GM10266 (cell line): ENCODE measurements at regions not wholly inside any gene's neighbourhood (a gene's known extent, or its start where the extent isn't known, plus 50 kb on each side); places are given as distances from the start of the nearest gene placed in this dataset.

Experiments
- DNase-seq: peaks from one replicate; pipeline ENCODE4 v3.0.0; 2012; ENCODE audit errors: extremely low spot score
- TF ChIP-seq, protein P1 (sequence below): IDR thresholded peaks from 2 replicates; pipeline ENCODE4 v1.5.1; 2012; ENCODE audit warnings: mild to moderate bottlenecking, low read depth; ENCODE audit not compliant: control insufficient read depth, insufficient read depth; ENCODE audit errors: missing control alignments

GRCh38 chr16:66054095-66054494, 312.4 kb upstream of the CDH5 start:
- no peak for DNase-seq
- TF ChIP-seq, protein P1, sequence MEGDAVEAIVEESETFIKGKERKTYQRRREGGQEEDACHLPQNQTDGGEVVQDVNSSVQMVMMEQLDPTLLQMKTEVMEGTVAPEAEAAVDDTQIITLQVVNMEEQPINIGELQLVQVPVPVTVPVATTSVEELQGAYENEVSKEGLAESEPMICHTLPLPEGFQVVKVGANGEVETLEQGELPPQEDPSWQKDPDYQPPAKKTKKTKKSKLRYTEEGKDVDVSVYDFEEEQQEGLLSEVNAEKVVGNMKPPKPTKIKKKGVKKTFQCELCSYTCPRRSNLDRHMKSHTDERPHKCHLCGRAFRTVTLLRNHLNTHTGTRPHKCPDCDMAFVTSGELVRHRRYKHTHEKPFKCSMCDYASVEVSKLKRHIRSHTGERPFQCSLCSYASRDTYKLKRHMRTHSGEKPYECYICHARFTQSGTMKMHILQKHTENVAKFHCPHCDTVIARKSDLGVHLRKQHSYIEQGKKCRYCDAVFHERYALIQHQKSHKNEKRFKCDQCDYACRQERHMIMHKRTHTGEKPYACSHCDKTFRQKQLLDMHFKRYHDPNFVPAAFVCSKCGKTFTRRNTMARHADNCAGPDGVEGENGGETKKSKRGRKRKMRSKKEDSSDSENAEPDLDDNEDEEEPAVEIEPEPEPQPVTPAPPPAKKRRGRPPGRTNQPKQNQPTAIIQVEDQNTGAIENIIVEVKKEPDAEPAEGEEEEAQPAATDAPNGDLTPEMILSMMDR = no peak

GRCh38 chr16:66052745-66053144, 313.7 kb upstream of the CDH5 start:
- TF ChIP-seq, protein P1 = no peak
- no peak for DNase-seq

DNA sequence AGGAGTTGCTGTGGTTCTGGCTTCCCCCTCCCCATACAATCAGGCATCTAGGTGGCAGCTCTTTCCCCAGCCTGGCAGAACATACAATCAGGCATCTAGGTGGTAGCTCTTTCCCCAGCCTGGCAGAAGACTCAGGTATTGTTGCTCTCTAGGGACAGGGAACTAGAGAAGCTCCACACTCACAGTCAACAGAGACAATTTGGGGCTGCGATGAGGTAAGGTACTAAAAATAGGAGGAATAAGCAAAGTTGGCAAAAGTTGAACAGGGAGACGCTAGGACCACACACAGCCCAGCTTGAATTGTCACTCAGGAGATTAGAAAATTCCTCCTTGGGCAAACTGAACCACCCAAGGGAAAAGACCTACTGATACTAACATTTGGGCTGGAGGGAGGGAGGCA, 315.5 kb upstream of the CDH5 start:
- no peak for DNase-seq
- TF ChIP-seq, protein P1 = no peak

- TF ChIP-seq, protein P1 = no peak
These were observed 316.6 kb upstream of the CDH5 start for GRCh38 chr16:66049865-66050264.

DNA sequence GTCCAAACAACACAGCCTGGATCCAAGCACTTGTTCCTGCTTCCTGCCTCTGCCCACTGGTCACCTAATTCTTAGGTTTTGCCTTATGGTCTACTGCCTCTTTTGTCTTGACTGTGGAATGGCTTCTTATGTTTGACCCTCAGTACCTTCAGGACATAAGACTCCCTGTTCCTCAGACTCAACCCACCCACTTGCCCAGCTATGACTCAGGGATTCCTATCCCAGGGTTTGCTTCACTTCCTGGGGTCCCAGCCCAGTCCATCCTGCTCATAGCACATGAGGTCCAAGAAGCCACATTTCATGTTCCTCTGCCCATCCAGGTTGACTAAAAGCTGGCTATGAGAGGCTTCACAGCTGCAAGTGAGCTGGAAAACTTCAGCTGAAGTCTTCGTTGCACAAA, 320.9 kb upstream of the CDH5 start:
- no peak for DNase-seq
- TF ChIP-seq, protein P1 = no peak

More at GRCh38 chr16:66049865-66050264, 316.6 kb upstream of the CDH5 start:
- no peak for DNase-seq

DNA sequence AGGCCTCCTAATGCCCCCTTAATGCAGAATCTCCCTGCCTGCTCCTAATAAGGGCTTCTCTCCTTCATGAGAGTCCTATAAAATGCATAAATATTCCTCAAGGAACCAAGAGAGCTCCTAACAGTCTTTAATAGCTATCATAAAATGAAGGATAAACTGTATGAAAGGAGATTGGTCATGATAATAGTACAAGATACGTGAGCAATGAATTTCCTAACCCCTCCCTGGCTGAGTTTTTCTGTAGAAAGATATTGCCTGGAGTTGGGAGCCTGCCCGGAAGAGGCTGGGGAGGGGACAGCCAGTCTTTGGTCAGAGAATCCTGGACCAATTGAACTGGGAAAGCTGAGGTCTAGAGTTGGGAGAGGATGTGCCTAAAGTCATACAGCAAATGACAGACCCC, 321.9 kb upstream of the CDH5 start:
- TF ChIP-seq, protein P1 = no peak
- no peak for DNase-seq

DNA sequence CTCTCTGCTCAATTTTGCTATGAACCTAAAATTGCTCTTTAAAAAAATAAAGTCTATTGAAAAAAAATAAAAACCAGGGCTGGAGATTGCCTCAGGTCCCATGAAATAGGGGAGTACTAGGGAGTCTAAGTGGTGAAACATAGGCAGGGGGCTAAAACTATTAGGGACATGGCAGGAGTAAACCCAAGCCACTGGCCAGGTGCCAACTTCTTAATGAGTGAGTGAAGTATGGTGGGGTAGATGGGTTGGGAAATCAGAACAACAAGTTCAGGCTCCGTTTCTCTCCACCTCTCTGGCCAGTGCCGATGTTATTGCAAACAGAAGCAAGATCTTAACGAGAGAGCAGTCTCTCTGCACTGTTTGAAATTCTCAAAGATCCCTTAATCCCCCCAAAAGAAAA, 322.4 kb upstream of the CDH5 start:
- no peak for DNase-seq

More for the DNA sequence above, 322.4 kb upstream of the CDH5 start:
- TF ChIP-seq, protein P1 = no peak
